ENCODE measurements at regions not wholly inside any gene's neighbourhood (a gene's known extent, or its start where the extent isn't known, plus 50 kb on each side); places are given as distances from the start of the nearest gene placed in this dataset.

DNA sequence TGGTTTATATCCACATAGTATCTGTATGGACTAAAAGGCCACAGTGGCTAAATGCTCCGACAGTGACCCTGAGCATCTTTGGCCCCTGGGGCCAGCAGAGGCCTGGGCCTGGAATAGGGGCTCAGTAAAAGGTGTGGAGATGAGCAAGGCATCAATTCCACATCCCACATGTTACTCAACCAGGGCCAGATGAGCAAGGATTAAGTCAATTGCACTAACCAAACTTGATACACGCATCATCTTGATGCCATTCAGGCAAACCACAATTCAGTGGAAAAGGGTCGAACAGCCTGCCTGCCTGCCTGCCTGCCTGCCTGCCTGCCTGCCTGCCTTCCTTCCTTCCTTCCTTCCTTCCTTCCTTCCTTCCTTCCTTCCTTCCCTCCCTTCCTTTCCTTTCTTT lies 53.5 kb upstream of the DNAJA2 start:
- Histone ChIP-seq H3K4me1 (no peaks in the 10 kb centered on the region), H3K27ac (no peak overlapping the region), H3K36me3 (no peaks in the 10 kb centered on the region), H3K4me3 (no peak overlapping the region), H3K27me3 (no peaks in the 10 kb centered on the region), H3K9me3 (no peaks in the 10 kb centered on the region)
- WGBS, 2 donors = 71 to 92% methylated on average over 3 of the region's 3 CpGs
- ATAC-seq (ENCODE audit: low FRiP score in 2 of 2) (no peak), DNase-seq (no peak)
- no peak for TF ChIP-seq POLR2AphosphoS5 (IDR thresholded peaks at IDR 0.05)
- no peak for TF ChIP-seq POLR2A (IDR thresholded peaks at IDR 0.05)
- TF ChIP-seq, protein P1, sequence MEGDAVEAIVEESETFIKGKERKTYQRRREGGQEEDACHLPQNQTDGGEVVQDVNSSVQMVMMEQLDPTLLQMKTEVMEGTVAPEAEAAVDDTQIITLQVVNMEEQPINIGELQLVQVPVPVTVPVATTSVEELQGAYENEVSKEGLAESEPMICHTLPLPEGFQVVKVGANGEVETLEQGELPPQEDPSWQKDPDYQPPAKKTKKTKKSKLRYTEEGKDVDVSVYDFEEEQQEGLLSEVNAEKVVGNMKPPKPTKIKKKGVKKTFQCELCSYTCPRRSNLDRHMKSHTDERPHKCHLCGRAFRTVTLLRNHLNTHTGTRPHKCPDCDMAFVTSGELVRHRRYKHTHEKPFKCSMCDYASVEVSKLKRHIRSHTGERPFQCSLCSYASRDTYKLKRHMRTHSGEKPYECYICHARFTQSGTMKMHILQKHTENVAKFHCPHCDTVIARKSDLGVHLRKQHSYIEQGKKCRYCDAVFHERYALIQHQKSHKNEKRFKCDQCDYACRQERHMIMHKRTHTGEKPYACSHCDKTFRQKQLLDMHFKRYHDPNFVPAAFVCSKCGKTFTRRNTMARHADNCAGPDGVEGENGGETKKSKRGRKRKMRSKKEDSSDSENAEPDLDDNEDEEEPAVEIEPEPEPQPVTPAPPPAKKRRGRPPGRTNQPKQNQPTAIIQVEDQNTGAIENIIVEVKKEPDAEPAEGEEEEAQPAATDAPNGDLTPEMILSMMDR (IDR thresholded peaks at IDR 0.05) = no peak
- no peak for TF ChIP-seq EP300 (IDR thresholded peaks at IDR 0.05)

GRCh38 chr16:47026492-47026891 lies 53.0 kb upstream of the DNAJA2 start:
- Histone ChIP-seq H3K4me3 (no peak overlapping the region), H3K36me3 (no peaks in the 10 kb centered on the region), H3K27me3 (no peaks in the 10 kb centered on the region), H3K27ac (no peak overlapping the region), H3K4me1 (no peaks in the 10 kb centered on the region), H3K9me3 (no peaks in the 10 kb centered on the region)
- ATAC-seq (ENCODE audit: low FRiP score in 2 of 2) = no peak
- no peak for DNase-seq
- TF ChIP-seq POLR2A (IDR thresholded peaks at IDR 0.05) (no peak), EP300 (IDR thresholded peaks at IDR 0.05) (no peak), POLR2AphosphoS5 (IDR thresholded peaks at IDR 0.05) (no peak)
- TF ChIP-seq, protein P1 (IDR thresholded peaks at IDR 0.05) = no peak
- 81% methylated on average over 7 of the region's 7 CpGs for WGBS, 2 donors

DNA sequence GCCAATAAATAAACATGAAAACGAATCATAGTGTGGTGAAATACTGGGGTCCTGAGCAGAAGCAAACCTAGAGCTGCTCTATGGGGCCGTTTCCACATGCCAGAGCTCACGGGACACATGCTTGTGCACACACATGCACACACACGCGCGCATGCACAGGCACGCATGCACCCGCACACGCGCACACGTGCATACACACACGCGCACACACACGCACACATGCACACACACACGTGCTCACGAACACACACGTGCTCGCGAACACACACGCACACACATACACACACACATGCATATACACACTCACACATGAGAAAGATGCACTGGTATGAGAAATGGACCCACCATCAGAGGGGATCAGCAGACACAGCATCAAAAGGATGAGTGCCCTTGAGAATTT lies 52.2 kb upstream of the DNAJA2 start:
- 95 to 97% methylated on average over 20 of the region's 20 CpGs for WGBS, 2 donors
- H3K36me3 ChIP-seq = no peaks in the 10 kb centered on the region
- H3K9me3 ChIP-seq = no peaks in the 10 kb centered on the region
- no peaks in the 10 kb centered on the region for H3K4me1 ChIP-seq
- no peak overlapping the region for H3K27ac ChIP-seq
- TF ChIP-seq POLR2AphosphoS5 (IDR thresholded peaks at IDR 0.05) (no peak), EP300 (IDR thresholded peaks at IDR 0.05) (no peak), POLR2A (IDR thresholded peaks at IDR 0.05) (no peak)
- TF ChIP-seq, protein P1 (IDR thresholded peaks at IDR 0.05) = no peak
- no peaks in the 10 kb centered on the region for H3K27me3 ChIP-seq
- ATAC-seq (ENCODE audit: low FRiP score in 2 of 2) (peak in 1 of 2 donors; percentile 42), DNase-seq (peak in 1 of 2 donors; percentile 31)
- H3K4me3 ChIP-seq = no peak overlapping the region

All from upper lobe of left lung (tissue), 6 donors.